GM19467 (cell line): ENCODE measurements at regions not wholly inside any gene's neighbourhood (a gene's known extent, or its start where the extent isn't known, plus 50 kb on each side); places are given as distances from the start of the nearest gene placed in this dataset.

Experiments
- ATAC-seq: cut with Tn5 transposase; IDR thresholded peaks from one replicate; pipeline ENCODE4 v1.9.1; 2021; ENCODE audit warnings: mild to moderate bottlenecking, moderate library complexity; ENCODE audit not compliant: unreplicated experiment

DNA sequence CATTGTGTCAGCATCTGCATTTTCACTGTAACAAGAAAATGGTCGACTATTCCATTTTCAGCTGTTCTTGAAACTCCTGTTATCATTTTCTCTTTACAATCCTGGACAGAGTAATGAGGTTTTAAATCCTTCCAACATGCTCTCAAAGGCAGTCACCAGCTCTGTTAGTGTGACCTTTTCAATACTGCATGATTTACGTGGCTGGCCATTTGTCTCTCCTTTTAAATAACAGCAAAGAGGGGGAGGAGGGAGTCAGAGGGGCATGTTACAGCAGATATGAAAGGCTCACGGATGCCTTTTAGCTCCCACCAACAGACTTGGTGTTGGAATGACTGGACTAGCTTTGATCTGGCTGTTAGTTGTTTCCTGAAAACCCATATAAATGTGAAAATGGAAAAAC is 1251.2 kb downstream of the AACS start:
- ATAC-seq = no peak

DNA sequence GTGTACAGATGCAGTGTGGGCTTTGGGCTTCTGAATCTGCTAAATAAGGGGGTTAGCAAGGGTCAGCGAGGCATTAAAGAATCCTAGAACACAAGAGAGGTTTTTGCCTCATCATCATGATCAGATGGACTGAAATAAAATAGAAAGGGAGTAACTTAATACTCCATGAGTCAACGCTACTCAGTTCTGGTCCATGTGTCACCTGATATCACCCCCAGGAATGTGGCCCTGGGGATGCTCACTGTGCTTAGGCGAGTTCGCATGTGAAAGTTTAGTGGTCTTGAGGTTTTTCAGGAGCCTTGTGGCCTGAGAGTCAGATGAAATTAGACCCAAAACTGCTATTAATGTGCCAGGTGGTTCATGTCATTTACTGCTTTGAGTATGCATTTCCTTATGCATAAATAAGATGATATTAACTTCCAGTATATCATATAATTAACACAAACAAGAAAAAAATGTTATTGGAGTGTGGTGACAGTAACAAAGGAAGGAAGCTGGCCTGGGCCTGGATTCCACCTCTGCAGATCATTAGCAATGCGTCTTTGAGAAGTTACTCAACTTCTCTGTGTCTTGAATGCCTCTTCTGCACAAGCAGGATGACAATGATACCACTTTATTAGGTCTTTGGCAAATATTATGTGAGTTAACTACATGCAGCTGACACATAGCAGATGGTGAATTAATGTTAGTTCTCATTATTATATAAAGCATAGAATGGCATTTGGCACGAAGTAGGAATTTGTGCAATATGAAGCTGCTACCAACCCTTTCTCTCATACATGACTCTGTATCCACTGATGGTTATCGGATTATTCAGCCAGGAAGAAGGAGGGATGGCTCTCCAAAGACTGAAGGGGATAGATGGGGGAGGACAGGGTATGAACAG is 1272.6 kb downstream of the AACS start:
- no peak for ATAC-seq

DNA sequence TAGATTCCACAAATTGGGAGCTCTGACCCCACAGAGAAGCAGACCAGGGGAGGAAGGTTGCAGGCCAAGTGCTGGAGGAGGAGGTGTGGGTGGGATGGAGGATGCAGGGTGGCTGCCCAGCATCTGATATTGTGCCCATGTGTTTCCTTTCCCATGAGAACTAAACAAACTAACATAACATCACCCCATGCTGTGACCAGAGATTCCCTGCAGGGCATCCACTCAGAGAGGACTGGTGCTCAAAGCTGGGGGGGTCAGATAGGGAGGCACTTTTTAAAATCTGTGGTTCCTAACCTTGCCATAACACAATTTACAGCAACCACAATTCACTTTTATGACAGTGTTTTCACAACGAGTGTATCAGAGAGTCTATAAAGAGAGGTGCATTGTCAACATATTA is 1277.6 kb downstream of the AACS start:
- no peak for ATAC-seq

DNA sequence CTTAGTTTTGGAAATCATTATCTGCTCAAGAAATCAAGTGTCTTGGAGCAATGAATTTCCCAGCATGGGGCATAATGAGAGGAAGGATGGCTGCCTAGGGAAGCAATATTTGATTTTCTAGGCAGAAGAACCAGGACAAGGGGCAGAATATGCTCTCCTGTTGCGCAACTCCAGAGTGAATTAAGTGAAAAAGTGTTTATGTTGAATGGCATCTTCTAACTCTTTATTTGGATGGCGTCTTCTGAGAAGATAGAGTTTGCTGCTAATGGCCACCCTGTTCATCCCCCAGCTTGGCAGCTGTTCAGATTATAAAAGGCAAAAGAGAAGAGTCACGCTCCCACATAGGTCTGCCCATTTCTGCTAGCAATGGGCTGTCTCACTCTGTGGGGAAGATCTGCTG is 1278.1 kb downstream of the AACS start:
- no peak for ATAC-seq

DNA sequence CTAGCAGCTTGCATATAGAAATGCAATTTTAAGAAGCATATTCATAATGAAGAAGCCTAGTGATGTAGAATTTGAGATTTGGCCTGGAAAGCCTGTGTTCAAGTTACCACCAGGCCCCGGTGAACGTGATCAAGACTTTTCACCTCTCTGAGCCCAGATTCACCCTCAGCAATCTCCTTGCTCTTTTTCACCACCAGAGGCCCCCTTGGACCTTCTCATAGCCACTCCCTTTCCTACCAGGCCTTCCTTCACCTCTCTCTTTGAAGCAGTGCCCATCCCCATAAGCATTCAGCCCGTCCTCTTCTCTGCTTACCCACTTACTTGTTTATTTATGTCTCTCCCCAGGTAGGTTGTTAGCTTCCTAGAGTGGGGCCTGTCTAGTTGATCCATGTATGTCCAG is 1280.9 kb downstream of the AACS start:
- ATAC-seq = no peak

DNA sequence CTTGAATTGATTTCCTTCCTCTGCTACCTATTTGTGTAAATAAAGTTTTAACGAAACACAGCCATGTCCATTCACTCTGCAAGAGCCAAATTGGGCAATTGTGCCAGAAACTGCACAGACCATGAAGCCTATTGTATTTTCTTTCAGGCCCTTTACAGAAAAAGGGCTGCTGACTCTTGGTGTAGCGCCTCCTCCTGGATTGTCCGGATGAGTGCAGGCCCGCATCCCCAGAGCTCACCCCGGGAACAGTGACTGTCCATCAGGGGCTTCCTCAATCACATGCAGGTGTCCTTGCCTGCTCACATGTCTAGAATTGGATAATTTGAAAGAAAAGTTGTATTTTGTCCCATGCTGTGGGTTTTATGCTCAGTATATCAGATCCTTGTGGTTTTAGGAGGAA is 1282.2 kb downstream of the AACS start:
- ATAC-seq = no peak

DNA sequence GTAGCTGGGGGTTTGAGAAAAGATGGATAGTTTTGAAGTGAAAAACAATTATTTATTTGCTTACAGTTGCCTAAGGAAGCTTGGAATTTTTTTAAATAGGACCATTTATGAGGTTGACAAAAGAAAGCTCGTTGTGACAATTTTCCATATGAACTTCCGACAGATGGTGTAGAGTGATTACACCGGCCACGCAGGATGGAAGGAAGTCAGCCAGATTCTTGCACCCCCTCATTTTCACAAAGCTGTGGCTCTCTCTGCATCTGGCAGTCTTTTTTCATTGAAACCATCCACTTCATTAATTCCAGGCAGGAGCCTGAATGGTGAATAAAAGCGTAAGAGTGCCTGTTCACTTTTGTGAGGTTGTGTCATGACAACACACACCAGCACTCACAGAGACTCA is 1284.1 kb downstream of the AACS start:
- no peak for ATAC-seq

DNA sequence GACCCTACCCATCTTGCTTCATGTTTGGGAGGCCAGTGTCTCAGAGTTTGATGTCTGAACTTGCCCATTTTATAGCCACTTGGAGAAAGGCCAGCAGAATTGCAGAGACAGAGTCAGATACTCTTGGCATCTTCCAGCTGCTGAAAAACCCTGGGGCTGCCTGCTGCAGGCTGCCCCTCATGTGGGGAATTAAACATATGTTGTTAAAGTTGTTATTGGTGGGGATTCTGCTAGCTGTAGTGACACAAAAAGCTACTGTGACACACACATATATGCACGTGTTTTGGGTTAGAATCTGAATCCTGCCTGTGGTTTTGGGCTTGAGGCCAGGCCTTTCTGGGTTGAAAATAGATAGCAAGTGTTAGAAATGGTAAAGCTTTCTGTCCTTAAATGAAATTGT is 1288.4 kb downstream of the AACS start:
- no peak for ATAC-seq

DNA sequence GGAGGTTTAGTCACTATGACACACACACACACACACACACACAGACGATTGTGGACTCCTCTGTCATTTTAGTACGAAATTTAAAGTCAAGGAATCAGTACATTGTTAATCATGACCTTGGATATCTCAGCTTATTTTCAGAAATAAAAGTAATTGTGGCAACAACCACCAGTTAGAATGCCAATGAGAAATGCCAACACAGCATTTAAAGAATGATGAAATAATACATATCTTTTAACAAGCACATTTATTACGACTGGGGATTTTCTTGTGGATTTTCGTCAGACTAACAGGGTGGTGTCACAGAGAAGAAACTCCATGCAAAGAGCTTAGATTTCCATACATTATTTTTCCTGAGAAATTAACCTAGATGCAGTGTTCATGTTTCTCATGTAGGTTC is 1289.4 kb downstream of the AACS start:
- ATAC-seq = no peak

DNA sequence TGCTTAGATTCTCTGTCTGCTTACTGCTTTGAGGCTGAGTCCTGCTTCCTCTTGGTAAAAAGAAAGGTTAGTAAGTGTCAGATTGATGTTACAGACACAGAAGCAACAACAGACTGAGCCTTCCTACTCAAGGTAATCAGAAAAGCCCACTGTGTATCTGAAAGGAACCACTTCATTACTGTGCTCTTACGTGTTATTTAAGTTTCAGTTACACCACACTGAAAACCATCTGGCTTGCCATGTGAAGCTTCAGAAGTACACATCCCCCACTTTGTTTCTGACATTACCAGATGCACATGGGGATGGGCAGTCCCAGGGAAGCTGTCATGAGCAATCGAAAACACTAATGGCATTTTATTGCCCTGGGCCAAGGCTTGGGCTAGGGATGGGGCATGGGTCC is 1290.1 kb downstream of the AACS start:
- no peak for ATAC-seq

DNA sequence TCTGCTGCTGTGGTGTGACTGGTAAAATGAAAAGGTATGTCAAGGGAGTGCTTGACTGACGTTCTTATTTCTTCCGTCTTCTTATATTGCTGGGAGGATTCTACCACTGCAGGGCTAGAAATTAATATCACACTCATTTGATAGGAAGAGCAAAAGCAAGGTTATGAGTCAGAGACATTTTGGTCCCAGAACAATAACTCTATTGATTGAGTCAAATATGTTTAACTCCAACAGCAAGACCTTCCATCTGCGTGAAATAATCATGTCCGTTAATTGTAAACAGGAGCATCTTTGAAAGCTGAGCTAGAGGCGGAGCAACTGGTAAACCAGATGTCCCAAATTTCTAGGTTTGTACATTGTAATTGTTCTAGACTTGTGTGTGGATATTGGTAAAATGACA is 1293.6 kb downstream of the AACS start:
- ATAC-seq = no peak

DNA sequence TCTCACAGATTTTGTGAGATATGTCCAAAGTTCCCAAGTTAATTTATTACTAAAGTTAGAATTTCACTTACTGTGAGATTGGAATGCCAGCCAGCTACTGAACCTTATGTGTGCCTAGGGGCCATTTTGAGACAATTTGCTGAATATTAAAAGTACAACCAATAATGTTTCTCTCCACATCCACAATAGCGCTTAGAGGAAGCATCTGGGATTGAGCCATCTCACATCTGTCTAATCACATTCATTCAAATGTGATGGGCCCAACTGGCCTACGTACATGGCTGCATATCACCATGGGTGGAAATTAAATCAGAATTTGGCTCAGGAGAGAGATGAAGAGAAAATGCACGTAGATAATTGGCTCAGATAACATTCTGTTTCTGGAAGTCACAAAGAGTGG is 1294.0 kb downstream of the AACS start:
- no peak for ATAC-seq

DNA sequence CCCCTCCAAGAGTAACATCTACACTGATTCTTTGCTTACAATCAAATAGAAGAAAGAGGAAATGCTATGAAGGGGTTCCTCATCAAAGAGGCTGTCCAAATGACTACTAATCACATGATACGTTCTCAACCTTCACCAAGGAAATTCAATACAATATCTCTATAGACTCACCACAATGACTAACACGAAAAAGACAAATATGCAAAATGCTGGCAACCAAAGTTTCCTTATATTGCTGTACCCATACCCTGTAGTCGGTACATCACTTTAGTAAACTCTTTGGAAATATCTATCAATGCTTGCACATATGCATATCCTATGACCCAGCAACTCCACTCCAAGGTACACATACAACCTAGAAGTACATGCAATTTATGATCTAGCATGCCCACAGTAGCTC is 1296.6 kb downstream of the AACS start:
- ATAC-seq = no peak

DNA sequence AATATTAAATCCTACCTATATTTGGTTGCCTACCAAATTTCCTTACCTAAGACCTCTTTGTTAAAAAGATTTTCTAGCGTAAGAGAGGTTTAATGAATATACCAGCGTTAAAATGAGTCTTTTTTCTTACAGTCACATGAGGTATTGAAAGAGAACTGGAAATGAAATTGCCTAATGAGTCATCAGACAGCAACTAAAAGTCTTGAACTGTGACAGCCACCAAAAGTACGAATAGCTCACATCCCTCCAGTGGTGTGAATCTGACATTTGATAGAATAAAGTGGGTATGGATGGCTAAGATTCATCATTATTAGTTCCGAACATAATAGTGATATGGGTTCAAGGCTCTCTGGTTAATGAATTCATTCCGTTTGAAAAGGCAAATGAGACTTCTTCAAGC is 1297.3 kb downstream of the AACS start:
- no peak for ATAC-seq

DNA sequence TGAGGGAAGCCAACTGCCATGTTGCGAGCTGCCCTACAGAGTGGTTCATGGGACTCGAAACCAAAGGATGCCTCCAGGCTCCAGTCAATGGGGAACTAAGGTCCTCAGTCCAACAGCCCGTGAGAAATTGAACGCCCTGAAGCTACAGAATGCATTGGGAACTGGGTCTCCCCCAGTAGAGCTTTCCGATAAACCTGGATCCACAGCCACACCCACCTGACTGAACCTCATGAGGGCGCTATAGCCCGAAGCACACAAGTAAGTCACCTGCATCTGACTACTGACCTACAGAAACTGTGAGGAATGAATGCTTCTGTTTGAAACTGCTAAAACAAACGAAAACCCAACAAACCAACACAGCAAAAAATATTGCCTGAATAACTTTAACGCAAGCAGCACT is 1297.7 kb downstream of the AACS start:
- no peak for ATAC-seq

DNA sequence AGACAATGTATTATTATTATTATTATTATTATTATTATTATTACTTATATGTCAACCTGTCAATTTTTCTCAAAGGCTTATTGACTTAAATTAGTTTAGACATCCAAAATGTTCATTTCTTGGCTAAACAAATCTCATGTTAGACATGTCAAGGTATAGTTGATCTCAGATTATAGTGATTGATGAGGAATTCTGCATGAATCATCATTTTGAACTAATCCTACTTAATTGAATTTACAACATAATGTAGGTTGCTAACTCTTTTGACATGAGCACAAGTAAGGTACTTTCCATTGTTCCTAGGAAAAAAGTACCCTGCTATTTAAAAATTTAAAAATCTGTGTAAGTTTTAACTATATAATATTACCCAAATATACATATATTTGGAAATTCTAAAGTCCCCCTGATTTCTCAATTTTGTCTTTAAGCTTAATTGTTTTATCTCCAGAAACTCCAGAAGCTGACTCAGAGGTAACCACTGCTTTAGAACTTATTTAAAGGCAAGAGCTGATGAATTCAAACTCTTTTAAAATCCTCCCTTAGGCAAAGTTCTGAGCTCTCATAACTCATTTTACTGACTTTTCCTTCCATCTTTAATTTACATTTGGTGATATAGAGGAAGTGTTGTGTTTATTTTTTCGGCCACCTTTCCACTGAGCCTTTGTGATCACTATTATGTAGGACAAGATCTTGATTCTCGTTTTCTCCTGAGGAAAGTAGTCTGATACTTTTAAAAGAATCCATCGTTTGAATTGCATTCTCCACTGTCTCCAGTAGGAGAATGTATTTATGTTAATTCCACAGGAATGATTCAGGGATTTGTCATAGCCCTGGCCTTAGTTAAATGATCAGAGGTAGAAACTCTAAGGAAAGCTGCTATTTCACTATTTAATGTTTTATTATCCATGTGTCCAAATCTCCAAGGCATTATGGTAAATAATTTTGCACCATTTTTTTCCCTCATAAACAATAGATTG is 1304.5 kb downstream of the AACS start:
- no peak for ATAC-seq

DNA sequence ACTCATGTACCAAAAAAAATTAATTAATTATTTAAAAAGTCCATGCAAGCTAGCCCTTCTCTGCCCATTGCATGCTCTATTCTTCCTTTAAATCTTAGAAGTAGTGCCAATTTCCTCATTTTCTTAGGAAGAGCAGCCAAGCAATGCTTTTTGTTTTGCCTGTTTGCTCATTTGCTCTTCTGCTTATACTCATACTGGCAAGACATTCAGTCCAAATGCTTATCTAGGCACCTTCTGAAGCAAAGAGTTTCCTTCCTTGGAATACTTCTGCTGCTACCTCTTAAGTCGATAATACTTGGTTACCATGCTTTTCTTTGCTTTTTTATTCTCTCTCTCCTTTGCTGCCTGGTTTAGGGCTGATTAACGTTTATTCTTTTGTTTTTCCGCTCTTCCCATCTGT is 1318.3 kb downstream of the AACS start:
- no peak for ATAC-seq

DNA sequence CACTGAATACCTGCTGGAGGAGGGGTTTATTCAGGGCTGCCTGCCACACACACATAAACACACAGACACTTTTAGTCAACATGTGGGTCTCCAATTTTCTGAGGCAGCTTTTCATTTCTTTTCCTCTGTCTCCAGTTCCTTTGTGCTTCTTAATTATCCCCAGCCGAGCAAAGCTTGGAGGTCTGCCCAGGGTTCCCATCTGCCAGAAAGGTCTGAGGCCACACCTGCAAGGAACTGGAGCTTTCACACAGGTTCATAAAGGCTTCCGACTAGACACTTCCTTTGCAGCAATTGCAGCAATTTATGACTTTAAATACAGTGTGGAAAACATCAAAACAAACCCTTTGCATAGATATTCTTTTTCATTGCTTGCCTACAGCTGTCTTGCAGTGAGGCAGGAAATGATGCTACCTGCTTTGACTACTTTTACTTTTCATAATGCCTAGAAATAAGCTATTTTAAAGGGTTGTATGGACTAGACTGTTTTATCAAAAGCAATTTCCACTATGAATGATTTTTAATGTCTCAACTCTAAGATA is 1318.9 kb downstream of the AACS start:
- ATAC-seq = no peak

DNA sequence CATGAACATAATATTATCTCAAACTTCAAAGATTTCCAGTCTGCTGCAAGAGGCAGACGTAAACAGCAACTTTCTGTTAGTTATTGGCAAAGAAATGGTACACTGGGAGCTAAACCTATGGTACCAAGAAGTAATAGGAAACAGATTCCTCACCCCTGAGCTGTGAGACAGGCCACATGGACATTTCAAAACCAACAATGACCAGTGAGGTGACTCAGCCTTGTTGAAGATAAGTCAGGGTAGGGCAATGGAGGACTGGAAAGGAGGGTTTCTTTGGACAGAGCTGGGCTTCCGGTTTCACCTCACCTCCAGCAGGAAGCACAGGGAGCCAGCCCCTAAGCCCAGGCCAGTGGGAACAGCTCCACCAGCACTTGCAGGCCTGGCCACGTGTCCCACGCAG is 1320.5 kb downstream of the AACS start:
- no peak for ATAC-seq

DNA sequence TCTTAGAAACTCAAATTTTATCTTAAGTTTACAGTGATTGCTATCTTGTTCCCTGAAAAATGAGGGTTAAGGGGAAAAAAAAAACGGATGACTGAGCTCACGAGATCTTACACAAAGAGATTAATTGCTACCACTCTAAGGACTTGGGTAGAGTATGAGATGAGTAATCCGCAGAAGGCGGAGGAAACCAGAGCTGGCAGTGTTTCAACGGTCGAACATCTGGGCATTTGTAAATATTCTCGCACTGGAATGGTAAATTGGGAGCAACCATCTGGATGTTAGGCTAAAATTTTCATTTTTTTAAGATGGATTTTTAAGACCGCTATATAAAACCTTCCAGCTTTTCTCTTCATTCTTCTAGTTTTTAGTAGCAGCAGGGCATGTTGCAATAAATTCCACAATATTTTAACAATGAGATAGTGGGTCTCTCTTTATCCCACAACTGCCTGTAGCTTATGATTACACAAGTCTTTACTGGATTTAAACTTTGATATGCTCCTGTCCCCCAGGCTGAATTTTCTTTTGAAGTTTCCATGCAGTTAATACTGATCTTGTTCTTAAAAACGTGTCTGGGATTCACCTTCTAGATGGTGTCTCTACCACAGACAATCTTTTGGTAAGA is 1324.1 kb downstream of the AACS start:
- no peak for ATAC-seq

DNA sequence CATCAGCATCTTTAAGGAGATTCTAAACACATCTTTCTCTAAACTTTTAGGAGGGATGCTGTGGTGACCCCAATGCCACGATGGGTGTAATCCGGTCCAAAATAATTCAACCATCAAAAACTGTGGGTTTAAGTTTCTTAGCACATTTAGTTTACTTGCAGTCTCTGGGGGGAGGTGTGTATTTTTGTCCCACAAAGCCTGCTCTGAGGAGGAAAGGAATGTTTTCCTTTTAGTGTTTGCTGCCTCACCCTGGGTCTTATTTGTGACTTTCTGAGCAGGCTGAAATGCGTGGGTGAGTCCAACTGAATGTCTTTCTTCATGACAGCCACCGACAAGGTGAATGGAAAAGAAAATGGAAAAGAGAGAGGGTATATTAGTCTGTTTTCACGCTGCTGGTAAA is 1324.7 kb downstream of the AACS start:
- no peak for ATAC-seq
